ENCODE measurements at regions not wholly inside any gene's neighbourhood (a gene's known extent, or its start where the extent isn't known, plus 50 kb on each side); places are given as distances from the start of the nearest gene placed in this dataset.

- Histone ChIP-seq H3K27ac (no peak overlapping the region), H3K27me3 (peaks cover 17% of the 10 kb centered on the region), H3K9me3 (replicated peaks in 1 of 3) (no peaks in the 10 kb centered on the region), H3K4me1 (replicated peaks in 1 of 2) (no peaks in the 10 kb centered on the region), H3K36me3 (replicated peaks in 1 of 2) (no peaks in the 10 kb centered on the region), H3K4me3 (no peak overlapping the region)
- 82 to 88% (median 85%) methylated on average over 7 to 8 of the region's 8 CpGs for WGBS, 4 donors
- DNase-seq, result no peak
- TF ChIP-seq POLR2A (IDR thresholded peaks at IDR 0.05) (no peak), CTCF (IDR thresholded peaks at IDR 0.05) (no peak)
- intact Hi-C loops (cut with DNase I), result no loop called here
Observed at GRCh38 chr10:42929993-42930392, 146.9 kb upstream of the RET start.

- Histone ChIP-seq H3K27me3 (peaks cover 17% of the 10 kb centered on the region), H3K27ac (no peak overlapping the region), H3K9me3 (replicated peaks in 1 of 3) (no peaks in the 10 kb centered on the region), H3K36me3 (replicated peaks in 1 of 2) (no peaks in the 10 kb centered on the region), H3K4me1 (replicated peaks in 1 of 2) (no peaks in the 10 kb centered on the region), H3K4me3 (no peak overlapping the region)
- TF ChIP-seq CTCF (IDR thresholded peaks at IDR 0.05) (no peak), POLR2A (IDR thresholded peaks at IDR 0.05) (no peak)
- WGBS, 4 donors, result 80 to 93% (median 86%) methylated on average over 10 to 11 of the region's 11 CpGs
- DNase-seq, result no peak
- intact Hi-C loops (cut with DNase I), result no loop called here
Observed at GRCh38 chr10:42930516-42931192, 146.2 kb upstream of the RET start.

GRCh38 chr10:42932116-42932515, 144.8 kb upstream of the RET start:
- intact Hi-C loops (cut with DNase I), result no loop called here
- no peaks in the 10 kb centered on the region for H3K4me1 ChIP-seq (replicated peaks in 1 of 2)
- H3K27ac ChIP-seq, result no peak overlapping the region
- H3K4me3 ChIP-seq, result no peak overlapping the region
- no peaks in the 10 kb centered on the region for H3K9me3 ChIP-seq (replicated peaks in 1 of 3)
- no peak for DNase-seq
- H3K27me3 ChIP-seq, result peaks cover 17% of the 10 kb centered on the region
- 84 to 94% (median 90%) methylated on average over 3 to 12 of the region's 12 CpGs for WGBS, 4 donors
- no peaks in the 10 kb centered on the region for H3K36me3 ChIP-seq (replicated peaks in 1 of 2)
- TF ChIP-seq POLR2A (IDR thresholded peaks at IDR 0.05), result no peak
- no peak for TF ChIP-seq CTCF (IDR thresholded peaks at IDR 0.05)

GRCh38 chr10:42932735-42933447, 144.0 kb upstream of the RET start:
- Histone ChIP-seq H3K27me3 (peaks cover 17% of the 10 kb centered on the region), H3K9me3 (replicated peaks in 1 of 3) (no peaks in the 10 kb centered on the region), H3K4me3 (no peak overlapping the region), H3K4me1 (replicated peaks in 1 of 2) (no peaks in the 10 kb centered on the region), H3K36me3 (replicated peaks in 1 of 2) (no peaks in the 10 kb centered on the region), H3K27ac (no peak overlapping the region)
- WGBS, 4 donors, result 4 to 11% (median 8%) methylated on average over 20 to 45 of the region's 45 CpGs
- TF ChIP-seq CTCF (IDR thresholded peaks at IDR 0.05) (no peak), POLR2A (IDR thresholded peaks at IDR 0.05) (no peak)
- no peak for DNase-seq
- intact Hi-C loops (cut with DNase I), result no loop called here

Measured in adrenal gland (tissue), 9 donors.